Liver (tissue), 7 donors: ENCODE measurements at regions not wholly inside any gene's neighbourhood (a gene's known extent, or its start where the extent isn't known, plus 50 kb on each side); places are given as distances from the start of the nearest gene placed in this dataset.

Source experiments
- DNase-seq: peaks from one replicate; pipeline ENCODE4 v3.0.0-alpha.2; 2017; ENCODE audit warnings: low spot score
- H3K27ac ChIP-seq, 2 donors: one replicate each; pipeline ENCODE4 v1.7.0; 2013; ENCODE audit warnings: inconsistent platforms in 2 of 2, low read length in 2 of 2, control low read depth in 1 of 2, low read depth in 1 of 2, mild to moderate bottlenecking in 1 of 2
- H3K27me3 ChIP-seq, 4 donors: one replicate each; pipeline versions ENCODE4 v1.6.1 to v1.7.0; 2013; ENCODE audit warnings: low read length in 3 of 4, inconsistent platforms in 1 of 4, mild to moderate bottlenecking in 1 of 4, moderate library complexity in 1 of 4; ENCODE audit not compliant: control insufficient read depth in 4 of 4, insufficient read depth in 4 of 4
- H3K36me3 ChIP-seq, 4 donors: one replicate each; pipeline versions ENCODE4 v1.6.1 to v1.7.0; 2013; ENCODE audit warnings: low read length in 3 of 4, mild to moderate bottlenecking in 3 of 4, low read depth in 1 of 4, moderate library complexity in 1 of 4; ENCODE audit not compliant: control insufficient read depth in 4 of 4, insufficient read depth in 3 of 4
- H3K4me1 ChIP-seq, 4 donors: one replicate each; pipeline versions ENCODE4 v1.6.1 to v1.7.0; 2013; ENCODE audit warnings: low read length in 3 of 4, mild to moderate bottlenecking in 3 of 4, moderate library complexity in 1 of 4; ENCODE audit not compliant: control insufficient read depth in 4 of 4, insufficient read depth in 4 of 4
- H3K4me3 ChIP-seq, 3 donors: one replicate each; pipeline versions ENCODE4 v1.6.1 to v1.7.0; 2013; ENCODE audit warnings: low read length in 3 of 3, control low read depth in 1 of 3, low read depth in 1 of 3, mild to moderate bottlenecking in 1 of 3
- H3K9ac ChIP-seq, 2 donors: one replicate each; pipeline ENCODE4 v1.7.0; 2013; ENCODE audit warnings: low read length in 2 of 2, mild to moderate bottlenecking in 2 of 2, moderate library complexity in 2 of 2, control low read depth in 1 of 2, low read depth in 1 of 2
- H3K9me3 ChIP-seq, 4 donors: one replicate each; pipeline versions ENCODE4 v1.6.1 to v1.7.0; 2013; ENCODE audit warnings: low read length in 3 of 4; ENCODE audit not compliant: control insufficient read depth in 4 of 4
- HNF4A ChIP-seq, 2 donors: conservative IDR thresholded peaks; 2 replicates each; pipeline ENCODE4 v1.6.1; 2016; ENCODE audit warnings: antibody characterized with exemption in 2 of 2, mild to moderate bottlenecking in 2 of 2
- RAD21 ChIP-seq, 2 donors: IDR thresholded peaks; 2 replicates each; pipeline ENCODE4 v1.6.1; 2016; ENCODE audit warnings: antibody characterized with exemption in 2 of 2, mild to moderate bottlenecking in 2 of 2
- RXRA ChIP-seq, 2 donors: IDR thresholded peaks; 2 replicates each; pipeline ENCODE4 v1.6.1; 2017 to 2018; ENCODE audit warnings: antibody characterized with exemption in 2 of 2, mild to moderate bottlenecking in 1 of 2
- SP1 ChIP-seq: IDR thresholded peaks from 2 replicates; pipeline ENCODE4 v1.6.1; 2018; ENCODE audit warnings: antibody characterized with exemption, mild to moderate bottlenecking
- WGBS: extraction: QIAGEN DNeasy Blood & Tissue Kit; methylation state at CpG from one replicate; pipeline ENCODE4 v1.1.7; 2013; 5-methylcytosine and 5-hydroxymethylcytosine counted together
- TF ChIP-seq, protein P1 (sequence below): IDR thresholded peaks from 2 replicates; pipeline ENCODE4 v1.6.1; 2016; ENCODE audit warnings: antibody characterized with exemption
- TF ChIP-seq, protein P2 (sequence below): IDR thresholded peaks from 2 replicates; pipeline ENCODE4 v1.6.1; 2016; ENCODE audit warnings: antibody characterized with exemption, mild to moderate bottlenecking
- donor health status: healthy.
- donor health status: healthy.
- donor health status: healthy.
- donor health status: healthy.

DNA sequence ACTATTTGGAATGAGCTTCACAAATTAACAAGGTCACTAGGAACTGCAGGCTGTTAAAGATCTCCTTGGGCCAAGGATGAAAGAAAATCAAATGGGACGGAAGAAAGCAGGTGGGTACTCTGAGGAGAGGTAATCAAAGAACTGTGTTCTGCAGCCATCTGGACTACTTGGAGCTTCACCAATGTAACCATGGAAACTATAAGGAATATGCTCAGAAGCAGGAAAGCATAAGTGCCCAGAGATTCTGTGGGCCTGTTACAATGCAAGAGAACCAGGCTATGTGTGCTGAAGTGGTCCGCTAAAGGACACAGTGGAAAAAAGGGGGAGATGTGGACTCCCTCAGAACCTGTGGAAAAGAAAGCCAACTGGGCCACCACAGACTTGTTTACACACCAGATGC, 238.5 kb downstream of the PTGER3 start:
- Histone ChIP-seq H3K27ac (no peak overlapping the region), H3K4me1 (no peaks in the 10 kb centered on the region), H3K4me3 (no peak overlapping the region), H3K27me3 (peaks cover 0 to 3% (median 0%) of the 10 kb centered on the region in 4 donors), H3K9ac (no peak overlapping the region), H3K36me3 (no peaks in the 10 kb centered on the region), H3K9me3 (no peaks in the 10 kb centered on the region)
- no peak for DNase-seq
- no peak for TF ChIP-seq RAD21 (IDR thresholded peaks at IDR 0.05)
- no peak for TF ChIP-seq HNF4A (conservative IDR thresholded peaks at IDR 0.05)
- TF ChIP-seq, protein P1, sequence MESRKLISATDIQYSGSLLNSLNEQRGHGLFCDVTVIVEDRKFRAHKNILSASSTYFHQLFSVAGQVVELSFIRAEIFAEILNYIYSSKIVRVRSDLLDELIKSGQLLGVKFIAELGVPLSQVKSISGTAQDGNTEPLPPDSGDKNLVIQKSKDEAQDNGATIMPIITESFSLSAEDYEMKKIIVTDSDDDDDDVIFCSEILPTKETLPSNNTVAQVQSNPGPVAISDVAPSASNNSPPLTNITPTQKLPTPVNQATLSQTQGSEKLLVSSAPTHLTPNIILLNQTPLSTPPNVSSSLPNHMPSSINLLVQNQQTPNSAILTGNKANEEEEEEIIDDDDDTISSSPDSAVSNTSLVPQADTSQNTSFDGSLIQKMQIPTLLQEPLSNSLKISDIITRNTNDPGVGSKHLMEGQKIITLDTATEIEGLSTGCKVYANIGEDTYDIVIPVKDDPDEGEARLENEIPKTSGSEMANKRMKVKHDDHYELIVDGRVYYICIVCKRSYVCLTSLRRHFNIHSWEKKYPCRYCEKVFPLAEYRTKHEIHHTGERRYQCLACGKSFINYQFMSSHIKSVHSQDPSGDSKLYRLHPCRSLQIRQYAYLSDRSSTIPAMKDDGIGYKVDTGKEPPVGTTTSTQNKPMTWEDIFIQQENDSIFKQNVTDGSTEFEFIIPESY: no peak
- TF ChIP-seq, protein P2, sequence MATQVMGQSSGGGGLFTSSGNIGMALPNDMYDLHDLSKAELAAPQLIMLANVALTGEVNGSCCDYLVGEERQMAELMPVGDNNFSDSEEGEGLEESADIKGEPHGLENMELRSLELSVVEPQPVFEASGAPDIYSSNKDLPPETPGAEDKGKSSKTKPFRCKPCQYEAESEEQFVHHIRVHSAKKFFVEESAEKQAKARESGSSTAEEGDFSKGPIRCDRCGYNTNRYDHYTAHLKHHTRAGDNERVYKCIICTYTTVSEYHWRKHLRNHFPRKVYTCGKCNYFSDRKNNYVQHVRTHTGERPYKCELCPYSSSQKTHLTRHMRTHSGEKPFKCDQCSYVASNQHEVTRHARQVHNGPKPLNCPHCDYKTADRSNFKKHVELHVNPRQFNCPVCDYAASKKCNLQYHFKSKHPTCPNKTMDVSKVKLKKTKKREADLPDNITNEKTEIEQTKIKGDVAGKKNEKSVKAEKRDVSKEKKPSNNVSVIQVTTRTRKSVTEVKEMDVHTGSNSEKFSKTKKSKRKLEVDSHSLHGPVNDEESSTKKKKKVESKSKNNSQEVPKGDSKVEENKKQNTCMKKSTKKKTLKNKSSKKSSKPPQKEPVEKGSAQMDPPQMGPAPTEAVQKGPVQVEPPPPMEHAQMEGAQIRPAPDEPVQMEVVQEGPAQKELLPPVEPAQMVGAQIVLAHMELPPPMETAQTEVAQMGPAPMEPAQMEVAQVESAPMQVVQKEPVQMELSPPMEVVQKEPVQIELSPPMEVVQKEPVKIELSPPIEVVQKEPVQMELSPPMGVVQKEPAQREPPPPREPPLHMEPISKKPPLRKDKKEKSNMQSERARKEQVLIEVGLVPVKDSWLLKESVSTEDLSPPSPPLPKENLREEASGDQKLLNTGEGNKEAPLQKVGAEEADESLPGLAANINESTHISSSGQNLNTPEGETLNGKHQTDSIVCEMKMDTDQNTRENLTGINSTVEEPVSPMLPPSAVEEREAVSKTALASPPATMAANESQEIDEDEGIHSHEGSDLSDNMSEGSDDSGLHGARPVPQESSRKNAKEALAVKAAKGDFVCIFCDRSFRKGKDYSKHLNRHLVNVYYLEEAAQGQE: no peak
- TF ChIP-seq RXRA (IDR thresholded peaks at IDR 0.05): no peak
- TF ChIP-seq SP1: no peak
- 80% methylated on average over 2 of the region's 2 CpGs for WGBS

DNA sequence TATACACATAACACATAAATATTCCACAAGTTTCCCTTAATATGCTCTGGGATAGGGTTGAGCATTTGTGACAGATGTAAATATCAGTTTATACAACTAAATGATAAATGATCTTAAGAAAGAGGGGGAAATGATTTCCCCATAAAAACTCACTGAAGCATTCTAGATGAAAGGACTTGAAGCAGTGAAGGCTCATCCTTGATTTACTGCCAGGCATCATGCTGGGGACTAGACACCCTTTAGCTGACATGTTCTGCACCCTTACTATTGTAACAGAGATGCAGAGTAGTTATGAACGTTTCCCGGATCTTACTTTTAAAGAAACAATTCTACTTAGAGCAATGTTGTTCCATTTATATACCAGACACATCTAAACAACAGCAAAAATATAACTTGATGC, 235.8 kb downstream of the PTGER3 start:
- Histone ChIP-seq H3K27me3 (no peaks in the 10 kb centered on the region), H3K9ac (no peak overlapping the region), H3K4me3 (no peak overlapping the region), H3K4me1 (no peaks in the 10 kb centered on the region), H3K27ac (no peak overlapping the region), H3K36me3 (no peaks in the 10 kb centered on the region), H3K9me3 (no peaks in the 10 kb centered on the region)
- no peak for TF ChIP-seq SP1
- no peak for TF ChIP-seq RXRA (IDR thresholded peaks at IDR 0.05)
- 66% methylated on average over 2 of the region's 2 CpGs for WGBS
- no peak for DNase-seq

DNA sequence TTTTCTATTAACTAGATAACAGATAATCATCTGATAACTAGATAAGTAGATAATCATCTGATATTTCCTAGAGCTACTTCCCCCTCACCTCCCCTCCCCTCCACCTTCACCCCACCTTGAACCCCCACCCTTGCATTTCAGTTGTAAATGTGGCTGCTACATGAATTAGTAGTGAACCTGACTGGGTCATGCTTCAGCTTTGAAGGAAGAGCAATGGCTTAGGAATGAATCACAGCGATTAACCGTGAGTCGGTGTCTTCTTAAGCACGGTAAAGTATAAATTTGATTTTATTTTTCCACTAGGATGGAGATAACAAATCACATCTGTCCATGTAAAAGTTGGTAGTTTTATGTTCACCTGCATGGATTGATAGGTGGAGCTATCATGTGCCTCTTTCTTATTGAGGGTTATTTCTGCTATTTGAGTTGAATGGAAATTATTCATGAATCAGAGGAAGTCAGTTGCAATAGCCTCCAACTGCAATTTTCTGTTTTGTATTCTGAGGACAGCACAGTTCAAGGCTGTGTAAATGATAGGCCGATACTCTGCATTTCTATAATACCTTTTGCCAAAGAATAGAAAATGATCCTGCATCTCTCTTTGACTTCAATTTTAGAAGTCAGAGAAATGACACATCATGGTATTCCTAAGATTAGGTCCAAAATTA, 235.0 kb downstream of the PTGER3 start:
- no peak overlapping the region for H3K27ac ChIP-seq
- no peak overlapping the region for H3K4me3 ChIP-seq
- no peaks in the 10 kb centered on the region for H3K27me3 ChIP-seq
- no peak for DNase-seq
- TF ChIP-seq, protein P1: no peak
- TF ChIP-seq SP1: no peak
- no peaks in the 10 kb centered on the region for H3K4me1 ChIP-seq
- H3K9me3 ChIP-seq: no peaks in the 10 kb centered on the region
- whole genome bisulfite sequencing: 81% methylated on average over 5 of the region's 5 CpGs
- no peak overlapping the region for H3K9ac ChIP-seq
- H3K36me3 ChIP-seq: no peaks in the 10 kb centered on the region
